Neural cell (in vitro differentiated cells): ENCODE measurements at regions not wholly inside any gene's neighbourhood (a gene's known extent, or its start where the extent isn't known, plus 50 kb on each side); places are given as distances from the start of the nearest gene placed in this dataset.
A peak's percentile ranks its signal among the peaks of the same experiment; 100 is the strongest.

Experiments used
- H2AFZ ChIP-seq: fragments of 200-600, 300-800 bp; sonication (generic), shearing (Covaris generic); 2 replicates; pipeline ENCODE4 v1.6.0; 2014; ENCODE audit warnings: low read depth, mild to moderate bottlenecking, antibody characterized with exemption, low read length, moderate library complexity
- H3F3A ChIP-seq: fragments of 200-600 bp; shearing (Covaris generic); 2 replicates; pipeline ENCODE4 v1.6.1; 2016; ENCODE audit warnings: mild to moderate bottlenecking, moderate library complexity, mixed read lengths, antibody characterized with exemption, low read length; ENCODE audit not compliant: insufficient read depth, poor library complexity, severe bottlenecking
- H3K27ac ChIP-seq: fragments of 200-600, 300-800 bp; sonication (generic), shearing (Covaris generic); 2 replicates; pipeline ENCODE4 v1.5.1; 2014; ENCODE audit warnings: mild to moderate bottlenecking, low read length, moderate library complexity
- H3K27me3 ChIP-seq: fragments of 300-800, 200-600 bp; sonication (generic), shearing (Covaris generic); 2 replicates; pipeline ENCODE4 v1.6.0; 2014; ENCODE audit warnings: mild to moderate bottlenecking, low read depth, low read length, moderate library complexity; ENCODE audit not compliant: insufficient read depth
- H3K36me3 ChIP-seq: fragments of 300-800, 200-600 bp; sonication (generic), shearing (Covaris generic); 2 replicates; pipeline ENCODE4 v1.5.1; 2014; ENCODE audit warnings: mild to moderate bottlenecking, antibody characterized with exemption, low read length, moderate library complexity; ENCODE audit not compliant: insufficient read depth
- H3K4me2 ChIP-seq: fragments of 300-800, 200-600 bp; sonication (generic), shearing (Covaris generic); 2 replicates; pipeline ENCODE4 v1.6.0; 2014; ENCODE audit warnings: mild to moderate bottlenecking, low read length
- H3K4me3 ChIP-seq: fragments of 300-800, 200-600 bp; sonication (generic), shearing (Covaris generic); 2 replicates; pipeline ENCODE4 v1.5.1; 2014; ENCODE audit warnings: mild to moderate bottlenecking, low read length, moderate library complexity
- H3K79me2 ChIP-seq: fragments of 200-600 bp; shearing (Covaris generic); replicated peaks from 2 replicates; pipeline ENCODE4 v1.6.0; 2014; ENCODE audit warnings: mild to moderate bottlenecking, low read length, moderate library complexity; ENCODE audit not compliant: insufficient read depth
- H3K9ac ChIP-seq: fragments of 300-800, 200-600 bp; sonication (generic), shearing (Covaris generic); 2 replicates; pipeline ENCODE4 v1.6.1; 2016; ENCODE audit warnings: mild to moderate bottlenecking, low read length, mixed read lengths
- H3K9me2 ChIP-seq: fragments of 200-600 bp; shearing (Covaris generic); 2 replicates; pipeline ENCODE4 v1.6.1; 2016; ENCODE audit warnings: mild to moderate bottlenecking, low read length, mixed read lengths; ENCODE audit not compliant: insufficient read depth
- H3K9me3 ChIP-seq: fragments of 200-600, 300-800 bp; sonication (generic), shearing (Covaris generic); 2 replicates; pipeline ENCODE4 v1.6.1; 2016; ENCODE audit warnings: mild to moderate bottlenecking, mixed run types, low read length, moderate library complexity, mixed read lengths
- H4K20me1 ChIP-seq: fragments of 200-600 bp; shearing (Covaris generic); 2 replicates; pipeline ENCODE4 v1.6.1; 2016; ENCODE audit warnings: mild to moderate bottlenecking, mixed run types; ENCODE audit not compliant: insufficient read depth
- EP300 ChIP-seq: fragments of 450-650 bp; conservative IDR thresholded peaks from 2 replicates; pipeline ENCODE4 v1.6.1; 2014; ENCODE audit warnings: antibody characterized with exemption, mild to moderate bottlenecking, moderate library complexity; ENCODE audit not compliant: poor library complexity, severe bottlenecking
- EZH2 ChIP-seq: fragments of 200-600, 300-800 bp; shearing (Covaris generic), sonication (generic); IDR thresholded peaks from 2 replicates; pipeline ENCODE4 v1.6.1; 2014; ENCODE audit warnings: antibody characterized with exemption, low read length, borderline replicate concordance, mild to moderate bottlenecking; ENCODE audit not compliant: insufficient read depth, poor library complexity, severe bottlenecking
- MXI1 ChIP-seq: fragments of 450-650 bp; conservative IDR thresholded peaks from 2 replicates; pipeline ENCODE4 v1.6.1; 2014; ENCODE audit warnings: antibody characterized with exemption, mild to moderate bottlenecking; ENCODE audit not compliant: poor library complexity, severe bottlenecking
- POLR2AphosphoS5 ChIP-seq: IDR thresholded peaks from 2 replicates; pipeline ENCODE4 v1.6.1; 2012
- RAD21 ChIP-seq: fragments of 450-650 bp; conservative IDR thresholded peaks from 2 replicates; pipeline ENCODE4 v1.6.1; 2014; ENCODE audit warnings: antibody characterized with exemption, mild to moderate bottlenecking, moderate library complexity
- SMC3 ChIP-seq: fragments of 450-650 bp; conservative IDR thresholded peaks from 2 replicates; pipeline ENCODE4 v1.6.1; 2014; ENCODE audit warnings: antibody characterized with exemption, mild to moderate bottlenecking, moderate library complexity; ENCODE audit not compliant: poor library complexity
- TAF1 ChIP-seq: IDR thresholded peaks from 2 replicates; pipeline ENCODE4 v1.6.1; 2012; ENCODE audit warnings: low read depth
- TF ChIP-seq, protein P1 (sequence below): IDR thresholded peaks from 2 replicates; pipeline ENCODE4 v1.6.1; 2012; ENCODE audit warnings: borderline replicate concordance
- TF ChIP-seq, protein P2 (sequence below): fragments of 450-650 bp; IDR thresholded peaks from 2 replicates; pipeline ENCODE4 v1.5.1; 2014; ENCODE audit warnings: antibody characterized with exemption, mild to moderate bottlenecking, moderate library complexity; ENCODE audit not compliant: poor library complexity, severe bottlenecking

DNA sequence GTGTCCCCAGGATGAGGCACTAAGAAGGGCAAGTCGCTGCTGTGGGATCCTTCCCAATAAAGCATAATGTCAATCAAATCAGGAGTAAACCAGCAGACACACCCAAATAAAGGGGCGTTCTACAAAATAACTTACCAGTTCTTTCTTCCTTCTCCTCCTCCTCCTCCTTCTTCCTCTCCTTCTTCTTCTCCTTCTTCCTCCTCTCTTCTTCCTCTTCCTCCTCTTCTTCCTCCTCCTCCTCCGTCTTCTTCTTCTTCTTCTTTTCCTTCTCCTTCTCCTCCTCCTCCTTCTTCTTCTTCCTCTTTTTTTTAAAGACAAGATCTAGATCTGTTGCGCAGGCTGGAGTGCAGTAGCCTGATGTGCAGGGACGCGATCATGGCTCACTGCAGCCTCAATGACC lies 225.8 kb downstream of the UQCRFS1 start:
- Histone ChIP-seq H3K9me3 (no peaks in the 10 kb centered on the region), H2AFZ (no peak overlapping the region), H4K20me1 (no peaks in the 10 kb centered on the region), H3F3A (no peaks in the 10 kb centered on the region), H3K27me3 (no peaks in the 10 kb centered on the region), H3K36me3 (no peaks in the 10 kb centered on the region), H3K4me3 (no peak overlapping the region), H3K9ac (no peak overlapping the region), H3K4me2 (no peak overlapping the region), H3K27ac (no peak overlapping the region), H3K9me2 (no peaks in the 10 kb centered on the region), H3K79me2 (no peaks in the 10 kb centered on the region)
- TF ChIP-seq RAD21, result no peak

DNA sequence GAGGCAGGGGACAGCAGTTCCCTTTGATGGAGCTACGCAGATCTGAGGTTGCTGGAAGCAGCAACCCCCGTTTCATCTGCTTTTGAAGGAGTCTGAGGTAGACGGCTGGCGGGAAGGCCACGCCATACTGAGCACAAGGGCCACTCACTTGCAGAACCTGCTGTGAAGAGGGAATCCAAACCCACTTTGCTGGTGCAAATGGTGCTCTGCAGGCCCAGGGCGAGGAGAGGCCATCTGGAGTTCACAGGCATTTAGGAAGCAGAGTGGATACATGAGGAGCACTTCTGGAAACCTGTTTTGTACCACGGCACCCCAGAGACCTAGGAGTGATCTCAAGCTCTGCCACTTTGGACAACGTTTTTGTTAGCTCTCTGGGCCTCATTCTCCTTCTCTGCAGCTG lies 227.8 kb downstream of the UQCRFS1 start:
- H3K79me2 ChIP-seq, result no peaks in the 10 kb centered on the region
- no peaks in the 10 kb centered on the region for H3K36me3 ChIP-seq
- no peak overlapping the region for H3K27ac ChIP-seq
- H3K9ac ChIP-seq, result no peak overlapping the region
- H3K27me3 ChIP-seq, result no peaks in the 10 kb centered on the region
- no peaks in the 10 kb centered on the region for H4K20me1 ChIP-seq
- H3K4me3 ChIP-seq, result no peak overlapping the region
- H3K9me2 ChIP-seq, result no peaks in the 10 kb centered on the region
- TF ChIP-seq EZH2, result no peak
- TF ChIP-seq, protein P1, sequence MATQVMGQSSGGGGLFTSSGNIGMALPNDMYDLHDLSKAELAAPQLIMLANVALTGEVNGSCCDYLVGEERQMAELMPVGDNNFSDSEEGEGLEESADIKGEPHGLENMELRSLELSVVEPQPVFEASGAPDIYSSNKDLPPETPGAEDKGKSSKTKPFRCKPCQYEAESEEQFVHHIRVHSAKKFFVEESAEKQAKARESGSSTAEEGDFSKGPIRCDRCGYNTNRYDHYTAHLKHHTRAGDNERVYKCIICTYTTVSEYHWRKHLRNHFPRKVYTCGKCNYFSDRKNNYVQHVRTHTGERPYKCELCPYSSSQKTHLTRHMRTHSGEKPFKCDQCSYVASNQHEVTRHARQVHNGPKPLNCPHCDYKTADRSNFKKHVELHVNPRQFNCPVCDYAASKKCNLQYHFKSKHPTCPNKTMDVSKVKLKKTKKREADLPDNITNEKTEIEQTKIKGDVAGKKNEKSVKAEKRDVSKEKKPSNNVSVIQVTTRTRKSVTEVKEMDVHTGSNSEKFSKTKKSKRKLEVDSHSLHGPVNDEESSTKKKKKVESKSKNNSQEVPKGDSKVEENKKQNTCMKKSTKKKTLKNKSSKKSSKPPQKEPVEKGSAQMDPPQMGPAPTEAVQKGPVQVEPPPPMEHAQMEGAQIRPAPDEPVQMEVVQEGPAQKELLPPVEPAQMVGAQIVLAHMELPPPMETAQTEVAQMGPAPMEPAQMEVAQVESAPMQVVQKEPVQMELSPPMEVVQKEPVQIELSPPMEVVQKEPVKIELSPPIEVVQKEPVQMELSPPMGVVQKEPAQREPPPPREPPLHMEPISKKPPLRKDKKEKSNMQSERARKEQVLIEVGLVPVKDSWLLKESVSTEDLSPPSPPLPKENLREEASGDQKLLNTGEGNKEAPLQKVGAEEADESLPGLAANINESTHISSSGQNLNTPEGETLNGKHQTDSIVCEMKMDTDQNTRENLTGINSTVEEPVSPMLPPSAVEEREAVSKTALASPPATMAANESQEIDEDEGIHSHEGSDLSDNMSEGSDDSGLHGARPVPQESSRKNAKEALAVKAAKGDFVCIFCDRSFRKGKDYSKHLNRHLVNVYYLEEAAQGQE, result no peak
- no peak for TF ChIP-seq EP300
- no peak for TF ChIP-seq RAD21
- TF ChIP-seq TAF1, result no peak
- no peak for TF ChIP-seq SMC3
- TF ChIP-seq POLR2AphosphoS5, result no peak
- TF ChIP-seq, protein P2, sequence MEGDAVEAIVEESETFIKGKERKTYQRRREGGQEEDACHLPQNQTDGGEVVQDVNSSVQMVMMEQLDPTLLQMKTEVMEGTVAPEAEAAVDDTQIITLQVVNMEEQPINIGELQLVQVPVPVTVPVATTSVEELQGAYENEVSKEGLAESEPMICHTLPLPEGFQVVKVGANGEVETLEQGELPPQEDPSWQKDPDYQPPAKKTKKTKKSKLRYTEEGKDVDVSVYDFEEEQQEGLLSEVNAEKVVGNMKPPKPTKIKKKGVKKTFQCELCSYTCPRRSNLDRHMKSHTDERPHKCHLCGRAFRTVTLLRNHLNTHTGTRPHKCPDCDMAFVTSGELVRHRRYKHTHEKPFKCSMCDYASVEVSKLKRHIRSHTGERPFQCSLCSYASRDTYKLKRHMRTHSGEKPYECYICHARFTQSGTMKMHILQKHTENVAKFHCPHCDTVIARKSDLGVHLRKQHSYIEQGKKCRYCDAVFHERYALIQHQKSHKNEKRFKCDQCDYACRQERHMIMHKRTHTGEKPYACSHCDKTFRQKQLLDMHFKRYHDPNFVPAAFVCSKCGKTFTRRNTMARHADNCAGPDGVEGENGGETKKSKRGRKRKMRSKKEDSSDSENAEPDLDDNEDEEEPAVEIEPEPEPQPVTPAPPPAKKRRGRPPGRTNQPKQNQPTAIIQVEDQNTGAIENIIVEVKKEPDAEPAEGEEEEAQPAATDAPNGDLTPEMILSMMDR, result no peak
- no peak for TF ChIP-seq MXI1
- no peaks in the 10 kb centered on the region for H3F3A ChIP-seq
- H3K9me3 ChIP-seq, result no peaks in the 10 kb centered on the region
- no peak overlapping the region for H2AFZ ChIP-seq
- no peak overlapping the region for H3K4me2 ChIP-seq

DNA sequence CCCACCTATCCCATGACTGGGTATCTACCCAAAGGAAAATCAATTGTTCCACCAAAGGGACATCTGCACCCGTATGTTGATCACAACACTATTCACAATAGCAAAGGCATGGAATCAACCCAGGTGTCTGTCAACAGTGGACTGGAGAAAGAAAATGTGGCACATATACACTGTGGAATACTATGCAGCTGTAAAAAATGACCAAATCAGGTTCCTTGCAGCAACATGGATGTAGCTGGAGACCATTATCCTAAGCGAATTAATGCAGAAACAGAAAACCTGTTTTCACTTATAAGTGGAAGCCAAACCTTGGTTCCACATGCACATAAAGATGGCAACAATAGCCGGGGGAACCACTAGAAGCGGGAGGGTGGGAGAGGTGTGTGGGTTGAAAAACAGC lies 228.6 kb downstream of the UQCRFS1 start:
- Histone ChIP-seq H3K9me2 (no peaks in the 10 kb centered on the region), H3K36me3 (no peaks in the 10 kb centered on the region), H3F3A (no peaks in the 10 kb centered on the region), H4K20me1 (no peaks in the 10 kb centered on the region), H3K4me2 (no peak overlapping the region), H2AFZ (no peak overlapping the region), H3K4me3 (no peak overlapping the region), H3K27ac (peak overlapping the region; percentile 80), H3K27me3 (no peaks in the 10 kb centered on the region), H3K9ac (no peak overlapping the region), H3K79me2 (no peaks in the 10 kb centered on the region), H3K9me3 (no peaks in the 10 kb centered on the region)
- no peak for TF ChIP-seq SMC3
- no peak for TF ChIP-seq EP300
- TF ChIP-seq, protein P1, result no peak
- no peak for TF ChIP-seq RAD21
- TF ChIP-seq, protein P2, result no peak
